GM19351 (cell line): ENCODE measurements at regions not wholly inside any gene's neighbourhood (a gene's known extent, or its start where the extent isn't known, plus 50 kb on each side); places are given as distances from the start of the nearest gene placed in this dataset.
"Not testable (repeated sequence)": the region's sequence is repeated elsewhere in the genome, so short reads cannot be mapped to it uniquely, and the experiment has no call there.

Source experiments
- ATAC-seq: cut with Tn5 transposase; IDR thresholded peaks from one replicate; pipeline ENCODE4 v1.9.1; 2021; ENCODE audit warnings: mild to moderate bottlenecking, moderate library complexity; ENCODE audit not compliant: unreplicated experiment

- no peak for ATAC-seq
Observed at GRCh38 chr3:154684440-154684839, 254.4 kb upstream of the GPR149 start.

- ATAC-seq: no peak
Observed at GRCh38 chr3:154684021-154684420, 254.0 kb upstream of the GPR149 start.

DNA sequence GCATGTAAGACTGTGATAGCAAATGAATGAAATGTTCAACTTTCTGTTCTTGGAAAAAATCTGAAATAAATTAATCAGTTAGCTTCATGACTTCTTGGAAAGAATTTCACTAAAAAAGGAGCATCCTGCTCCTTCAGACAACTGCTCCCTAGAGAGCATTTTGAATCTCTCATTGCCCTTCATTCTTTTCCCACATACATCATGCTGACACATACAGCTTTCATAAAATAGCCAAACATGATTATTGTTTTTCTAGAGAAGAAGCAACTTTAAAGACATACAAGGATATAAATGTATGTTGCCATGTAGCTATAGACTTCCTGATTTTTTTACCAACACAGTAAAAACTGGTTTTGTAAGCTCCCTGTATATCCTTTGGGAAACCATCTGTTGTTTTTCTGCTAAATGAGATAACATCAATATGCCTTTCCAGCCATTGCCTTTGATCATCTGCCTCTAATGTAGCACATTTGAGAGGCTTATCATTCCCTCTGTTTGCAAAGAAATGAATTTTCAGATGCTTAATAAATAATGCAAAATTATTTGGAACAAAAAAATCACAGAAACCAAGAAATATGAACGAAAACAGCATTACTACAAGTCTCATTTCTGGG lies 248.2 kb upstream of the GPR149 start:
- ATAC-seq: no peak

DNA sequence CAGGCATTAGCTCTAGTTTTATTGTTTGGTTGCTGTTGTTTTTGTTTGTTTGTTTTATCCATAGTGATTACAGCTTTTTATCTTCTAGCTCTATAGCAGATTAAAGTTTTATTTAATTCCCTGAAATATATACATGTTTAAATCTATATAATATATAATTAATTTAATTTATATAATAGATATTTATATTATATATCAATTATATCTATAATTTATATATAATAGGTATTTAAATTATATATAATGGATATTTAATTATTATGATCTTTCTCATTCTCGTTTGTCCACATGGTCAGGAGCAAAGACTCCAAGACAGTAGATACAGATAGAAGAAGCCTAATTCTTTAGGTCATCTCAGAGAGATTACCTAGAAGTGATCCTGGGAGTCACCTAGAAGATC lies 238.8 kb upstream of the GPR149 start:
- no peak for ATAC-seq

GRCh38 chr3:154668187-154668586 lies 238.2 kb upstream of the GPR149 start:
- no peak for ATAC-seq

- no peak for ATAC-seq
Observed at GRCh38 chr3:154666542-154666941, 236.6 kb upstream of the GPR149 start.

GRCh38 chr3:154664714-154665113 lies 234.7 kb upstream of the GPR149 start:
- ATAC-seq: no peak

DNA sequence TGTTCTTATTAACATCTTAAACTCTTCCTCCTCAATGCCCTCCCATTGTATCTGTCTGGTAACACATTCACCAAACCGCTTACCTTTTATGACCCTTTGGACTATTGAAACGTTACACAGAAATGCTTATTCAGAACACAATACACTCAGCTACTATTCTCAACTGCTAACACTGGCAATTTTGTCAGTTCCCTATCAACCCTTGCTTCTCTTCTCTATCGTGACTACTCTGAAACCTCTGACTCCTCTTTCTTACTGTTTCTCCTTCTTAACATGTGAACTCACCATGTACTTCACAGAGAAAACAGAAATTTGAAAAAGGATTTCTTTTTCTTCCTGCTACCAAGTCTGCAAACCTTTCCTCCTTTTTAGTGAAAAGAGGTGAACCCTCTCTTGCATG lies 232.9 kb upstream of the GPR149 start:
- ATAC-seq: no peak

DNA sequence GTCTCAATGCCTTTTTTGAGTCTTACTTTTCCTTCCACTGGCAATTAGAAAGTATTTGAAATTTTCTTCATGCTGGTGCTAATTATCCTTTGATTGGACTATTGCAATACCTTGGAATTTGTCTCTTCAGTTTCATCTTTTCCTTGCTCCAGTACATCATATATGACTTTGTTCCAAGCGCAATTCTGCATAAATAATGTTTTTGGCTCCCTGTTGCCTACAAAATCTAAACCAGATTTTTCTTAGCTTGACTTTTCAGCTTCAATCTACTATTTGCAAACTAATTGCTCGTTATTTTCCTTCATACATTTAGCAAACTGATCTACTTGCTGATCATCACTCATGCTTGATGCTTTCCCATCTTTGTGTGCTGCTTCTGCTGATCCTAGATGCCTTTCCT lies 230.8 kb upstream of the GPR149 start:
- no peak for ATAC-seq

DNA sequence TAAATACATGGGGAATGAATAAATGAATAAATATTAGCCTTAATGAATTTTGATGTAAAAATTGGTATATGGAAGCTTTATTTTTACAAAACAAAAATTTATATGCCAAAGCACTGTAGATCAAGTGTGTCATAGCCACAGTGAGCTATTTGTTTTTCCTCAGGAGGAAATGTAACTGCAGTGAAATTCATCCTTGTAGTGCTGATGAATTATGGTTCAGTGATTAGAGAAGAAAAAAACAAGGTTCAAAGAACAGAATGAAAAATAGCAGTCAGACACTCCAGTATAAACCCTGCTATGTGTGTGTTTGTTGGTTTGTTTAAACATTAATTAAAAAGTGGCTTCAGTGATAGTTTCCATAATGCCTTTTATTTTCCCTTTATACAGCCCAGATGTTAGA lies 228.0 kb upstream of the GPR149 start:
- no peak for ATAC-seq

DNA sequence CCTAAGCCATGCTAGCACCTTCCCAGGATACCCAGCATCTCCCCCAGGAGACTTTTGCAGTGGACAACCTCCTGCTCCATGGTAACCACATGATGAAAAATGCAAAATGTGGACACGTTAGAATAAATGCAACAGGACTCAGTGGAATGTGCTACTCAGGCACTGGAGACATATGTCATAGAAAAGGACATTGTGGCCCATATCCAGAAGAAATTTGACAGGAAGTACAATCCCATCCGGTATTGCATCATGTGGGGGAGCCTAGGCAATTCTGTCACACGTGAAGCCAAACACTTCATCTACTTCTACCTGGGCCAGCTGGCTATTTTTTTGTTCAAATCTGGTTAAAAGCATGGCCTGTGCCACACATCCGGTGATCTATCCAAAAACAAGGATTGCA lies 227.2 kb upstream of the GPR149 start:
- no peak for ATAC-seq

GRCh38 chr3:154656486-154656885 lies 226.5 kb upstream of the GPR149 start:
- no peak for ATAC-seq

DNA sequence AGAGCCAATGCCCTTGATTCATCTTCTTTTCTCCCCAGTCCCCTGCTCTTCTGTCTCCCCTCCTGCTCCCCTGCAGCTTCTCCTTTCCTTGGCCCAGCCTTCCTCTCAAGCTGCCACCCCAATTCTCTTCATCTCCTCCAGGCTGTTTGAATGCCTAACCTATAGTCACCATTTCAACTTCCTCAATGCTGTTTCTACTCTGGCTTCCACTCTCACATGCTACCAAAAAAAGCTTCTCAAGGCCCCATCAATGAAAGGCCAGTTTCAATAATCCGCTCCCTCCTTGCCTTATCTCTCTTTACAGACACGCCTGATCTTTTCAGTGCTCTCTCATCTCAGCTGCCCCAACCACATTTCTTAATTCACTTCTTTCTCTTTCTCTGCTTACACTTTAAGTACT lies 212.2 kb upstream of the GPR149 start:
- no peak for ATAC-seq

DNA sequence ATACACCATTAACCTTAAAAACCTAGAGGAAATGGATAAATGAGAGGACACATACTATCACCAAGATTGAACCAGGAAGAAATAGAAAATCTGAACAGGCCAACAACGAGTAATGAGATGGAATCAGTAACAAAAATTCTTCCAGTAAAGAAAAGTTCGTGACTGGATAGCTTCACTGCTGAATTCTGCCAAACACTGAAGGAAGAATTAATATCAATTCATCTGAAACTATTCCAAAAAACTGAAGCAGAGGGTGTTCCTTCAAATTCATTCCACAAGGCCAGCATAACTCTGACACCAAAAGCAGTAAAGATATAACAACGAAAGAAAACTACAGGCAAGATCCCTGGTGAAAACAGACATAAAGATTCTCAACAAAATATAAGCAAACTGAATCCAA lies 195.8 kb upstream of the GPR149 start:
- ATAC-seq: no peak

GRCh38 chr3:154619621-154620020 lies 189.6 kb upstream of the GPR149 start:
- ATAC-seq: not testable (repeated sequence)

DNA sequence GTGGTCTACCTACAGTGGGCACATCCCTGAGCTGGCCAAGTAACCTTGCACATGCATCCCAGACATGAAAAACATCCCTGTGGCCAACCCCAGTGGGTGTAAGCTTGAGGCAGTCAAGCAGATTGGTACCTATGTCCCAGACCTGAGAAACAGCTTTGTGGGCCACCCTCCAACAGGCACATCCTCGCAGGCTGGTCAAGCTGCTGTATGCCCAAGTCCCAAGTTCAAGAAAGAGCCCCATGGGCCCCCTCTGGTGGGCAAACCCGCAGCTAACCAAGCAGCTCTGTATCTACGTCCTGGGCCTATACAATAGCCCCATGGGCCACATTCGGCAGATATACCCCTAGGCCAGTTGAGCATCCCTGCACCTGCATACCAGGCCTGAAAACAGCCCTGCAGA lies 186.3 kb upstream of the GPR149 start:
- no peak for ATAC-seq

DNA sequence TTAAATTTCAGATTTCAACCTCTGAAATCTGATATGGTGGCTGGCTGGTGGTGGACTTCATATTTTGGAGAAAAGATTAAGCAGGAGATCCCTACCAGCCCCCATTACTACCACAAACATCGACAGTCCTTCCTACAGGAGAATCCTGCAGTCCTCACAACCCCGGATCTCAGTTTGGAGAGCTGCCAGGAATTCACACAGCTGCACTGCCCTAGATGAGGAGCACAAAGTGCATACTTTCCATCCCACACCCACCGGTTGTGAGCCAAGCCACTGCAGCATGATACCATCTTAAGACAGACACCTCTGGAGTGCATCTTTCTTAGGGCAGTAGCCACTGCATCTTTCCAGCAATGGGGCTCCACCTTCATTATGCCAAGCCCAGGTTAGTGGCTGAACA lies 185.5 kb upstream of the GPR149 start:
- no peak for ATAC-seq

DNA sequence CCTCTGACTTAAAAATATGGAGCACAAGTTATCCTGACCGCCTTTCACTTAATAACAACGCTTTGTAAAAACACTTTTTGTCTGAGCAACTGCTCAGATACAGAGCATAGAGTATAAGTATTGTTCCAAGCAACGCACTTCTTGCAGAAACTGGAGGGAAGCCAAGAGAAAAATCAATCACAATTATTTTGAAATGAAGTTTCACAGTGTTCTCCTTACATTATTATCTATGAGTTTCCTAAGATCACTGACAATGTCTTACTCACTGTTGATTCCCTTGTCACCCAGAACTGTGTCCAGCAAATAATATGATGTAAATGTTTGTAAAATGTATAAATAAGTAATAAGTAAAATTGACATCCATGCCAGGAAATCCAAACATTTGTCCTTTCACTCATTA lies 184.6 kb upstream of the GPR149 start:
- ATAC-seq: no peak

GRCh38 chr3:154614078-154614477 lies 184.1 kb upstream of the GPR149 start:
- no peak for ATAC-seq

DNA sequence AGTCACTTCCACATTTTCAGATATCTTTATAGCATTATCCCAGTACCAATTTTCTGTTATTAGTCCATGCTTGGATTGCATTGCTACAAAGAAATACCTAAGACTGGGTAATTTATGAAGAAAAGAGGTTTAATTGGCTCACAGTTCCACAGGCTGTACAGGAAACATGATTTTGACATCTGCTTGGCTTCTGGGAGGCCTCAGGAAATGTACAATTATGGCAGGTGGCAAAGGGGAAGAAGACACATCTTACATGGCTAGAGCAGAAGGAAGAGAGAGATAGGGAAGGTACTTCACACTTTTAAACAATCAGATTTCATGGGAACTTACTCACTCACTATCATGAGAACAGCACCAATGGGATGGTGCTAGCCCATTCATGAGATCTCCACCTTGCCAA lies 172.3 kb upstream of the GPR149 start:
- no peak for ATAC-seq

DNA sequence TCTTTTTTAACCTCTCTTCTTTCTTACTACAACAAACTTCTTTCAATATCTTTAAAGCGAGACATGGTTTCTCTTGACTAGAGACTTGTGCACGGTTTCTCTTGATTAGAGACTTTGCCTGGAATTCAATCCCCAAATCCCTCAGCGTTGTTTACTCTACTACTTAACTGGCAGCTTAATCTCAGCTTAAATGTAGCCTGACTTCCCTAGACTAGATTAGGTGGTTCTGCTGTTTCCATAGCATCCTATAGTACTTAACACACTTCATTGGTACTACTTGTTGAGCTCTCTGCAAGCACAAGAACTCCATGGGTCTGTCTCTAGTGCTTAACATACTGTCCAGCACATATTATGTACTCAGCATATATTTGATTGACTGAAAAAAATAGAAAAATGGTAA lies 168.2 kb upstream of the GPR149 start:
- ATAC-seq: no peak

DNA sequence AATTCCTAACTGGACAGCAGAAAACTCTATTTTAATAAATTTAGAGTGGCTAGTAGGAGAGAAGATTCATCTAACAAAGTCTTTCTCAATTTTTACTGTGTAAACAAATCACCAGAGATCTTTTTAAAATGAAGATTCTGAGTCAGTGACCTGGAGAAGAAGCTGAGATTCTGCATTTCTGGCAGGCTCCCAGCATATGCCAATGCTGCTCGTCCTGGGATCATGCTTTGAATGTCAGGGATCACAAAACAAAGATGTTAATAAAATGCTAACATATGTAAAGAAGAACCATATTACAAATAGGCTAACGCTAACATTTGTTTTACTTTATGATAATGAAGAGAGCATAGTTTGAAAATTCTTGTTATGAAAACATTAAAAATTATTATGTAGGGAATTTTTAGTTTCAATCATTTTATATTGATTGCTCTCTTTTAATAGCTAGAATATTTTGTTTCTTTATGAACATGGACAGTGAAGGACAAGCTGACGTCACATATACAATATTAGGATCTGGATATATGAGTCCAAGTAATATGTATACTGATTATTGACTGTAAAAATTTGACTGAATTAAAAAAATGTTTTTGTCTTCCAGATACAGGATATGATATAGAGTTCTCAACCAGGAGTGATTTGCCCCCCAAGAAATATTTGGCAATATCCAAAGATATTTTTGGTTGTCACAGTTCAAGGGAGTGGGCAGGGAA lies 160.8 kb upstream of the GPR149 start:
- ATAC-seq: no peak

GRCh38 chr3:154588831-154589230 lies 158.8 kb upstream of the GPR149 start:
- no peak for ATAC-seq
